ENCODE measurements at regions not wholly inside any gene's neighbourhood (a gene's known extent, or its start where the extent isn't known, plus 50 kb on each side); places are given as distances from the start of the nearest gene placed in this dataset.

DNA sequence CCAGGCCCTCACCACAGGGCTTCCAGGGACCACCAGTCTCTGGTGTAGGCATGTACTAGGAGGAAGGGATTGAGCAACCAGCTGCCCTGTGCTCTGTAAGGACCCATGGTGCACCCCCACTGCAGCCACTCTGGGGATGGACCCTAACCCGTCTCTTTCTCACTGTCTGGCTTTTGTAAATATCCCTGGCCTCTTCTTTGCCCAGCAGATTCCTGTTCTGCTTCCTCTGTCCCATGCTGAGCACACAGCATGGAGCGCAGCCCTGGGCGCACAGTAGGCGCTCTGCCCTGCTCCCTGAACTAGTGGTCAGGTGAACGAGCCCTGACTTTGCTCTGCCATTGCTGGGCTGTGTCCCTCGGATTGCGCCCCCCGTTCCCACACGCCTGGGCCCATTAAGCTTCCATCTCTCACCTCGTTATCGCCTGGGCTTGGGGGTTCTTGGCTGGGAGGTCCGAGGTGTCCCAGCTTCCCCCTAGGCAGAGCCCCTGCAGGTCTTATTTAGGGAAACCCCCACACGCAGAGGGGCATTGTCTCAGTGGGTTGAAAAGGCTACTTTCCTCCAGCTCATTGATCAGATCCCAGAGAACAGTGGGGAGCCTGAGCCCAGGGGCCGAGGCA is 162.1 kb downstream of the MYCN start:
- H3K9ac ChIP-seq (ENCODE audit: low read length) = no peak overlapping the region
- H3K27me3 ChIP-seq (ENCODE audit: low read length) = no peaks in the 10 kb centered on the region
- no peak overlapping the region for H3K4me3 ChIP-seq (ENCODE audit: insufficient read depth, low read length, poor library complexity, severe bottlenecking)
- no peak overlapping the region for H3K4me2 ChIP-seq (ENCODE audit: low read depth, low read length, poor library complexity, severe bottlenecking)
- H3K27ac ChIP-seq (ENCODE audit: low read depth, low read length) = no peak overlapping the region
- no peaks in the 10 kb centered on the region for H3K79me2 ChIP-seq (ENCODE audit: insufficient read depth, low read length)
- H4K20me1 ChIP-seq (ENCODE audit: low read depth, low read length) = no peaks in the 10 kb centered on the region
- no peak overlapping the region for H2AFZ ChIP-seq (ENCODE audit: low read depth, low read length, severe bottlenecking)
- H3K9me3 ChIP-seq (ENCODE audit: insufficient read depth, low read length) = no peaks in the 10 kb centered on the region
- H3K36me3 ChIP-seq (ENCODE audit: low read length) = no peaks in the 10 kb centered on the region
- no peaks in the 10 kb centered on the region for H3F3A ChIP-seq (ENCODE audit: insufficient read depth)
- TF ChIP-seq, protein P1, sequence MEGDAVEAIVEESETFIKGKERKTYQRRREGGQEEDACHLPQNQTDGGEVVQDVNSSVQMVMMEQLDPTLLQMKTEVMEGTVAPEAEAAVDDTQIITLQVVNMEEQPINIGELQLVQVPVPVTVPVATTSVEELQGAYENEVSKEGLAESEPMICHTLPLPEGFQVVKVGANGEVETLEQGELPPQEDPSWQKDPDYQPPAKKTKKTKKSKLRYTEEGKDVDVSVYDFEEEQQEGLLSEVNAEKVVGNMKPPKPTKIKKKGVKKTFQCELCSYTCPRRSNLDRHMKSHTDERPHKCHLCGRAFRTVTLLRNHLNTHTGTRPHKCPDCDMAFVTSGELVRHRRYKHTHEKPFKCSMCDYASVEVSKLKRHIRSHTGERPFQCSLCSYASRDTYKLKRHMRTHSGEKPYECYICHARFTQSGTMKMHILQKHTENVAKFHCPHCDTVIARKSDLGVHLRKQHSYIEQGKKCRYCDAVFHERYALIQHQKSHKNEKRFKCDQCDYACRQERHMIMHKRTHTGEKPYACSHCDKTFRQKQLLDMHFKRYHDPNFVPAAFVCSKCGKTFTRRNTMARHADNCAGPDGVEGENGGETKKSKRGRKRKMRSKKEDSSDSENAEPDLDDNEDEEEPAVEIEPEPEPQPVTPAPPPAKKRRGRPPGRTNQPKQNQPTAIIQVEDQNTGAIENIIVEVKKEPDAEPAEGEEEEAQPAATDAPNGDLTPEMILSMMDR (IDR thresholded peaks at IDR 0.05; ENCODE audit: insufficient read depth, low read length, poor library complexity, severe bottlenecking) = no peak
- TF ChIP-seq EZH2phosphoT487 (conservative IDR thresholded peaks at IDR 0.05; ENCODE audit: low read length) = no peak
- H3K9me2 ChIP-seq (replicated peaks; ENCODE audit: insufficient read depth, low read length) = no peaks in the 10 kb centered on the region

DNA sequence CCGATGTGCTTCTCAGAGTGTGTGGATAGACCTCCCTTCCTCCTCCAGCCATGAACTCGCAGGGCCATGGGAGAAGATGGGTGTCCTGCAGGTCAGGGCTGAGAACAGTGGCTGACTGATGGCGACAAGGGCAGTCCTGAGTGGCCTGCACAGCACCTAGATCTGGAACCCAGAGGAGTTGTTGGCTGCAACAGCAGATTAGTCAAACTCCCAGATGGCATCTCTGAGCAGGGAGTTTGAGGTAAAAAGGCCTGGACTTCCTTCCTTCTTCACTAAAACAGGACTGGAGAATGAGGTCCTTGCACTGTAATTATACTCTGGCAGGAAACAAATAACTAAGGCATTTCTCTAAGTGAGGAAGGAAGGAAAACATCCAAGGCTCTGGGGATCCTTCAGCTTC is 160.8 kb downstream of the MYCN start:
- Histone ChIP-seq H3K9me2 (replicated peaks; ENCODE audit: insufficient read depth, low read length) (no peaks in the 10 kb centered on the region), H3F3A (ENCODE audit: insufficient read depth) (no peaks in the 10 kb centered on the region), H3K4me3 (ENCODE audit: insufficient read depth, low read length, poor library complexity, severe bottlenecking) (no peak overlapping the region), H3K36me3 (ENCODE audit: low read length) (no peaks in the 10 kb centered on the region), H3K4me2 (ENCODE audit: low read depth, low read length, poor library complexity, severe bottlenecking) (no peak overlapping the region), H4K20me1 (ENCODE audit: low read depth, low read length) (no peaks in the 10 kb centered on the region), H2AFZ (ENCODE audit: low read depth, low read length, severe bottlenecking) (no peak overlapping the region), H3K27me3 (ENCODE audit: low read length) (no peaks in the 10 kb centered on the region), H3K79me2 (ENCODE audit: insufficient read depth, low read length) (no peaks in the 10 kb centered on the region), H3K9ac (ENCODE audit: low read length) (no peak overlapping the region), H3K27ac (ENCODE audit: low read depth, low read length) (no peak overlapping the region), H3K9me3 (ENCODE audit: insufficient read depth, low read length) (no peaks in the 10 kb centered on the region)
- no peak for TF ChIP-seq EZH2phosphoT487 (conservative IDR thresholded peaks at IDR 0.05; ENCODE audit: low read length)
- TF ChIP-seq, protein P1 (IDR thresholded peaks at IDR 0.05; ENCODE audit: insufficient read depth, low read length, poor library complexity, severe bottlenecking) = no peak

DNA sequence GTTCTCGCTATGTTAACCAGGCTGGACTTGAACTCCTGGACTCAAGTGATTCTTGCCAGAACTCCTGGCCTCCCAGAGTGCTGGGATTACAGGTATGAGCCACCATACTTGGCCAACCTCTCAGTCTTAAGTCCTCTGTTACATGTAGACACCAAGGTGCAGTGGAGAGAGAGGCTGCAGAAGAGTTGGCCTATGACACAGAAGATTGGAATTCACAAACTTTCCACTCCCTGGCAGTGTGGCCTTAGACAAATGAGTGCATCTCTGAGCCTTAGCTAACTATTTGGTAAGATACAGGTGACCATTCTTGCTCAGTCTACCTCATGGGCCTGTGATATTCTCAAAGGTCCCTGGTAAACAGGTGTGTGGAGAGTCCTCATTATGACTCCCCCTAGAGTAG is 159.7 kb downstream of the MYCN start:
- Histone ChIP-seq H3F3A (ENCODE audit: insufficient read depth) (no peaks in the 10 kb centered on the region), H3K9me2 (replicated peaks; ENCODE audit: insufficient read depth, low read length) (no peaks in the 10 kb centered on the region), H3K9ac (ENCODE audit: low read length) (no peak overlapping the region), H3K27me3 (ENCODE audit: low read length) (no peaks in the 10 kb centered on the region), H3K4me3 (ENCODE audit: insufficient read depth, low read length, poor library complexity, severe bottlenecking) (no peak overlapping the region), H3K9me3 (ENCODE audit: insufficient read depth, low read length) (no peaks in the 10 kb centered on the region), H3K79me2 (ENCODE audit: insufficient read depth, low read length) (no peaks in the 10 kb centered on the region), H3K36me3 (ENCODE audit: low read length) (no peaks in the 10 kb centered on the region), H3K27ac (ENCODE audit: low read depth, low read length) (no peak overlapping the region), H4K20me1 (ENCODE audit: low read depth, low read length) (no peaks in the 10 kb centered on the region), H2AFZ (ENCODE audit: low read depth, low read length, severe bottlenecking) (no peak overlapping the region), H3K4me2 (ENCODE audit: low read depth, low read length, poor library complexity, severe bottlenecking) (no peak overlapping the region)
- TF ChIP-seq, protein P1 (IDR thresholded peaks at IDR 0.05; ENCODE audit: insufficient read depth, low read length, poor library complexity, severe bottlenecking) = no peak
- TF ChIP-seq EZH2phosphoT487 (conservative IDR thresholded peaks at IDR 0.05; ENCODE audit: low read length) = no peak
